NCI-H2081 (cell line): ENCODE measurements at regions not wholly inside any gene's neighbourhood (a gene's known extent, or its start where the extent isn't known, plus 50 kb on each side); places are given as distances from the start of the nearest gene placed in this dataset.

ENCODE experiments used
- DNase-seq, 2 experiments: peaks; one replicate each; lab custom pipeline; 2025; lab: John Stamatoyannopoulos, UW

DNA sequence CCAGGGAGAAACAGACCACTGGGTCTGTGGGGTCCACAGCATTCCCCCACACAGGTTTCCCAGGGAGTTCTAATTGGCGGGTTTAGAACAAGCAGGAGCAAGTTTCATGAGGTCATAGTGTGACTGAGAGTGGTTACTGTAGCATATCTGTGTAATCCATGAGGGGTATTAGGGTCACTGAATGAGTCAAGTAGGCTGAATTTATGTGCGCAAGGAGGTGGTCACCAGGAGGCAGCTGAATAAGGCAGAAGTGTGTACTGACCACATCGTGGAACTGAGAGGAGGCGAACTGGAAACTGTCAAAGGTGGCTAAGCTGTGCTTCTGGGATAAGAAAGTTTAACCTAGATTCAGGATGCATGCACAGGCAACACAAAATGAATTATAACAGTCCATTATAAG is 876.0 kb downstream of the METTL15 start:
- no peak for DNase-seq

- DNase-seq, result peak in 1 of 2 experiments; percentile 14
These were observed 875.6 kb downstream of the METTL15 start for GRCh38 chr11:28983780-28984179.

DNA sequence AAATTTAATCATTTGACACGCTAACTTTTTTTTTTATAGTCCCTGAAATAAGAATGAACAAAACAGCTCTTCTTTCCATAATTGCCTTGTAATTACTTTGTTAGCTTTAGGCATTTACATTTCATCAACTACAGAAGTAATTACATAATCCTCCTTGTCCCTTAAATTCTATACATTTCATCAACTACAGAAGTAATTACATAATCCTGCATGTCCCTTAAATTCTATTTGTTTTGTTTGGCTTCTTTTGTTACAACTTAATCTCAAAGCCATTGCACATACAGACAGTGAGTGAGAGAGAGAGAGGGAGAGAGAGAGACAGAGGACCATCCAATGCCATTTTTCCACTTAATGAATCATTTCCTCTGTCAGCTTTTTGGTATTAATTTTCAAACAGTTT is 873.2 kb downstream of the METTL15 start:
- DNase-seq, result no peak

DNA sequence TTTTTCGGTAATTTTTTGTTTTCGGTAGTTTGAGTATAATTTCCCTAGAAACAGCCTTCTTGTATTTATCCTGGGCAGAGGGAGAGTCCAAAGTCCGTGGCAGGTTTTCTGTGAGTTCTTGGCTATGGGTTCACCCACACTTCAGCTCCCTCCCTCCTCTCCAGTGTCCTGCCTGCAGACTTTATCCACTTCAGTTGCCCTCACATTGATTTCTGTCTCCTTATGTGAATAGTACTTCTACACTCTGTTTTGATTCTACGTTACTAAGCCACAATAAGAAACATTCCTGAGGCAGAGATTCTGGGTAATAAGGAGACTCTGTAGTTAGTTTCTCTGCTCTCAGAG is 868.6 kb downstream of the METTL15 start:
- DNase-seq, result no peak

- DNase-seq, result no peak
These were observed 868.0 kb downstream of the METTL15 start for GRCh38 chr11:28976012-28976800.

- DNase-seq, result no peak
These were observed 861.6 kb downstream of the METTL15 start for GRCh38 chr11:28969832-28970231.

GRCh38 chr11:28966951-28967350 is 858.8 kb downstream of the METTL15 start:
- DNase-seq, result no peak

- no peak for DNase-seq
These were observed 857.6 kb downstream of the METTL15 start for GRCh38 chr11:28965819-28966218.

GRCh38 chr11:28964811-28965210 is 856.6 kb downstream of the METTL15 start:
- DNase-seq, result no peak

- DNase-seq, result no peak
These were observed 855.0 kb downstream of the METTL15 start for GRCh38 chr11:28963187-28963586.

GRCh38 chr11:28962502-28962901 is 854.3 kb downstream of the METTL15 start:
- no peak for DNase-seq

GRCh38 chr11:28961726-28962125 is 853.5 kb downstream of the METTL15 start:
- DNase-seq, result no peak

GRCh38 chr11:28956446-28956845 is 848.3 kb downstream of the METTL15 start:
- DNase-seq, result no peak

GRCh38 chr11:28951191-28951590 is 843.0 kb downstream of the METTL15 start:
- DNase-seq, result no peak

GRCh38 chr11:28939381-28939780 is 831.2 kb downstream of the METTL15 start:
- no peak for DNase-seq

- DNase-seq, result no peak
These were observed 829.9 kb downstream of the METTL15 start for GRCh38 chr11:28938091-28938490.

- DNase-seq, result no peak
These were observed 824.8 kb downstream of the METTL15 start for GRCh38 chr11:28932940-28933339.

DNA sequence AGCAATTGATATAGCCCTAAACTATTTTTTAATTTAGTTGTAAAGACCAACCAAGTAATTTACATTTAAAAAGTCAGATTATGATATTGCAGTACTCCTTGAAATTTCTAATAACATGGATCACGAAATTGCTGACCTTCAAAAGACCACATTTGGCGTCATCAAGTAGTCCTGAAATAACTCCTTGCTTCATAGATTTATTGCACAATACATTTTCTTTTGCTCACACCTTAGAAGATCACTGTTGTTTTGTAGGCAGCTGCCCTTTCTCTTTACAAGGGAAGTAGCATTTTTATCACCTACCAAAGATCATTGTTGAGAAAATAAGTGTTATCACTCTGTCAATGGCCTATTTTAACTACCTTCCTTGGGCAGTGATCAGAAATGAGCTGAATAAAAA is 815.8 kb downstream of the METTL15 start:
- no peak for DNase-seq

GRCh38 chr11:28922386-28922981 is 814.3 kb downstream of the METTL15 start:
- DNase-seq, result no peak

DNA sequence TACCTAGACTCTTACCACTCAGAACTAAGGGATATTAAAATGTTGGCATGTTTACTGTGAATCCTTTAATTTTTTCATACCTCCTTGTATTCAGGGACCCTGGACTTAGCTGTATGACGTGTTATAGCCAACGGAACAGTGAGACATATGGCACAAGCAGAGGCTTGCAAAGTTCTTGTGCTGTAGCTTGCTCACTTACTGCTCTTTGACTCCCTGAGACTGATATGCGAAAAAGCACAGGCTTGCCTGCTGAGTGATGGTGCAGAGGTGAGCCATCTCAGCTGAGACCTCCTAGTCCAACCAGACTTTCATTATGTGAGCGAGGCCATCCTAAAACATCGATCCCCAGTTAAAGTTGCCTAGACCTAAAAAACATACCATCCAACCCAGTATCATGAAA is 811.0 kb downstream of the METTL15 start:
- no peak for DNase-seq

DNA sequence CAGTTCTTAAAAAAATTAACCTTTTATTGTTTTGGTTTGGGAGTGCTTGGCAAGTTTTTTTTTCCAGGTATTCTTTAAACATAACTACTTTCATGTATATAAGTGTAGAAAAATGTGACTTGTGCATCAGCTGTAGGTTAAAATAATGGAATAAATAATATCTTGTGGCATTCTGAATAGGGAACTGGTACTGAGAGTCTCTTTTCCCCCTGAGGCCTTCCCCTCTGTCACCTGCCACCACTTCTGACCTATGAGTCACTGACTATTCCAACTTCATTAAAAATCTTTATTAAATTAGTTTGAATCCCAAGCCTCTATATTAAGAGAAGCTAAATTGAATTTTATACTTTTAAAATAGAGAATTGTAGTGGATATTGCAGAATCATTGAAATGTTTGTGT is 805.7 kb downstream of the METTL15 start:
- no peak for DNase-seq

GRCh38 chr11:28911829-28912228 is 803.6 kb downstream of the METTL15 start:
- no peak for DNase-seq

DNA sequence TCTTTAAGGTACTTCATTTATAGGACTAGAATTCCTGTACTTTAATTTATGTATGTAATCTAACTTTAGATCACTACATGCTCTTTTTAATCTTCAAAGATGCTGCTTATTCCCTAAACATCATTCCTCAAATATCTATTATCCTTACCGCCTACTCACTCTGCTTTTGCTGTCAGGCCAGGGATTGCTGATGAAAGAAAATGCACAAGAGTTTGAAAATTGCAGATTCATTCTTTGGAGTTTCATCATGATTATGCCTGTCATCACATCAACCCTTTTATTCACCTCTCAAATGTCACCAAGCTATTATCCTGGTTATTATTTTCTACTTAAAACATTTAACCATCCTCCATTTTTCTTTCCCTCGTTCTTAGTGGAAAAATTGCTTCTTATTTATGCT is 802.7 kb downstream of the METTL15 start:
- DNase-seq, result no peak

DNA sequence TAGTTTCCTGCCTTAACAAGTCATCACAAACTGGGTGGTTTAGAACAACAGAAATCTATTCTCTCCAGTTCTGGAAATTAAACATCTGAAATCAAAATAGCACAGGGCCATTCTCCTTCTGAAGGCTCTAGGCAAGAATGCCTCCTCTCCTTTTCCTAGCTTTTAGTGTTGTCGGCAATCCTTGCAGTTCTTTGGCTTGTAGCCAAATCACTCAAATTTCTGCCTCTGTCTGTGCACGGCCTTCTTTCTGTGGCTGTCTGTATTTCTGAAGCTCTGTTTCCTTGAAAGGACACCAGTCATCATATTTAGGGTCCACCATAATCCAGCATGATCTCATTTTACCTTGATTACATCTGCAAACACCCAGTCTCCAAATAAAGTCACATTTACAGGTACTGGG is 795.5 kb downstream of the METTL15 start:
- DNase-seq, result no peak
